ENCODE measurements at regions not wholly inside any gene's neighbourhood (a gene's known extent, or its start where the extent isn't known, plus 50 kb on each side); places are given as distances from the start of the nearest gene placed in this dataset.

DNA sequence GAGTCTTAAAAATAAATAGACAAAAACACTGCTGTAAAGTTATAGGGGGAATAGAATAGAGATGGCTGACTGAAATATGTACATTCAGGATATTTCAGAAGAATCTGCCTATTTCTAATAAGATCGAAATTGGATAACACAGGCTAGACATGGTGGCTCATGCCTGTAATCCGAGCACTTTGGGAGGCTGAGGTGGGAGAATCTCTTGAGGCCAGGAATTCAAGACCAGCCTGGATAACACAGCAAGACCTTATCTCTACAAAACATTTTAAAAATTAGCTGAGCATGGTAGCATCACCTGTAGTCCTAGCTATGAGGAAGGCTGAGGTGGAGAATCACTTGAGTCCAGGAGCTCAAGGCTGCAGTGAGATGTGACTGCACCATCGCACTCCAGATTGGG lies 146.6 kb upstream of the CCDC150 start:
- no peak overlapping the region for H3K27ac Mint-ChIP-seq
- peaks cover 7% of the 10 kb centered on the region for H3K9me3 Mint-ChIP-seq
- no peak for ATAC-seq
- H3K27me3 Mint-ChIP-seq = no peaks in the 10 kb centered on the region
- H3K36me3 Mint-ChIP-seq = no peaks in the 10 kb centered on the region
- no peaks in the 10 kb centered on the region for H3K4me1 Mint-ChIP-seq
- no peak overlapping the region for H3K4me3 Mint-ChIP-seq

DNA sequence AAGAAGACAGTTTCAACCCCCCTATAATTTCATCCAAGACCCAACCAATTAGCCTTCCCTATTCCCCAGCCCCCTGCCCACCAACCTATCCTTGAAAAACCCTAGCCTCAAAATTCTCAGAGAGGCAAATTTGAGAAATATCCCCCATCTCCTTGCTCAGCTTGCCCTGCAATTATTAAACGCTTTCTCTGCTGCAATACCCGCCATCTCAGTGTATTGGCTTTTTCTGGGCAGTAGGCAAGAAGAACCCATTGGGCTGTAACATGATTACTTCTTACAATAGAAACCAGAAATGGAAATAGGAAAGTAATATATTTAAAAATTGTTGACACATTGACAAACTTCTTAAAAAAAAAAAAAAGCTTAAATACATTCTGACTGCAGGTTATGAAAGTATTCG lies 140.6 kb upstream of the CCDC150 start:
- peaks cover 21% of the 10 kb centered on the region for H3K27me3 Mint-ChIP-seq
- peaks cover 12% of the 10 kb centered on the region for H3K9me3 Mint-ChIP-seq
- no peaks in the 10 kb centered on the region for H3K4me1 Mint-ChIP-seq
- no peak overlapping the region for H3K4me3 Mint-ChIP-seq
- no peak for ATAC-seq
- H3K27ac Mint-ChIP-seq = no peak overlapping the region
- no peaks in the 10 kb centered on the region for H3K36me3 Mint-ChIP-seq

DNA sequence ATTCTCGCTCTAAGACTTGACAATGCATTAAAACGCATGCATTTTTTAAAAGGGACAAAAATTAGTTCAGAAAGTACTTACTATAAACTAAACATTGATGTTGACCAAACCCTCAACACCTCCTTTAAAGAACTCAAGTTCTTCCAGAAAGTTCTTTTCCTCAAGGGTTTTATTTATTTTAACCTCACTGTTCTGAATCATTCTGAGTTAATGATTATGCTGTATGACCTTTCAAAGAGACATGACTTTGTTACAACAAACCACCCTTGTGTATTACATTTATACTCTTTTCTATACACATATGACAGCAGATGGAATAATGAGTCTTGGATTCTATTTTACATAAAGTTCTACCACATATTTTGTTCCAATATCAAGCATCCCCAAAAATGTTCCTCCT lies 139.8 kb upstream of the CCDC150 start:
- Mint-ChIP-seq H3K36me3 (no peaks in the 10 kb centered on the region), H3K4me1 (no peaks in the 10 kb centered on the region), H3K9me3 (peaks cover 7% of the 10 kb centered on the region), H3K27ac (no peak overlapping the region), H3K27me3 (peaks cover 21% of the 10 kb centered on the region), H3K4me3 (no peak overlapping the region)
- ATAC-seq = no peak

DNA sequence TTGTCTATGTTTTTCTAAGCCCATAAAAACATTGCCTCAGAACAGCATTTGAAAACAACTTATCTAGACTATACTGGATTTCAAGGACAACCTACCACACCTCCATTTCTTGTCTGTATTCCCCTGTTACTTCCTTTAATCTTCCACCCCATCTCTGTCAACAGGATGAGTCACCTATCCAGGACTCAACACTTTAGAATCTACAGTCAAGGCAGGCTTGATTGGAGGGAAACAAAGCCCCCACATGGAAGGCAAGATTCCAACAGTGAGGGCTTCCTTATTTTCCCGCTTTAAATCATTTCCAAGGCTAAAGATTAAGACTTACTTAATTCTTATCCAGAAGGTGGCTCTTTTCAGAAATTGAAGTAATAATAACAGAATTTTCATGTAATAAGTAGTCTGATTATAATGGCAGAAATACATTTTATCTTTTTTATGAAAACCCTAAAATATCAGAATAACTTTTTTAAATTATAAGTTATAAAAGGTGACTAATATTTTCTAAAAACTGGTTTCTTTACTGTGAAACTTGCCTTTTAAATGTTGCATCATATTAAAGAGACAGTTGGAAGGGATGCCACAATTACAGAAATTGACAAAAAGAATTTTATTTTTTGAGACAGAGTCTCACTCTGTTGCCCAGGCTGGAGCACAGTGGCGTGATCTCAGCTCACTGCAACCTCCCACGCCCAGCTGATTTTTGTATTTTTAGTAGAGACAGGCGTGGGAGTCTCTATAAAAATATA lies 138.7 kb upstream of the CCDC150 start:
- ATAC-seq = no peak
- Mint-ChIP-seq H3K27ac (no peak overlapping the region), H3K36me3 (no peaks in the 10 kb centered on the region), H3K4me1 (no peaks in the 10 kb centered on the region), H3K4me3 (no peak overlapping the region), H3K27me3 (peaks cover 27% of the 10 kb centered on the region), H3K9me3 (peaks cover 7% of the 10 kb centered on the region)

DNA sequence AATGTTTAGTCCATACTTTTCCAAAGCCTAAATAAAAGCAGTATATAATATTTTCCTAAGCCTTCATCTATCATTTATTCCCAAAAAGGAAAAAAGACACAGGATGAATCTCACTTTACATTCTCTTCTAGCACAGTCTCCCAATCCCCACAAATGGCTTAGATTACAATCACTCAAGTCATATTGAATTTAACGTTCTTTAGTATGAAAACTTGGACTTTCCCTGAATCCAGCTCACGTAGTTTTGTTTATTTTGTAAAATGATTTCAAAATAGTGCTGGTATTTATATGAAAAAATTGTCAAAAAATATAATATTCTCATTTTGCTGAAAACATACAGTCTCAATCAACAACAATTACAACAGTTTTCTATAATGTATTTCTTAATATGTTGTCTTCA lies 137.7 kb upstream of the CCDC150 start:
- Mint-ChIP-seq H3K4me1 (no peaks in the 10 kb centered on the region), H3K36me3 (no peaks in the 10 kb centered on the region), H3K4me3 (no peak overlapping the region), H3K27ac (no peak overlapping the region), H3K27me3 (peaks cover 31% of the 10 kb centered on the region), H3K9me3 (peaks cover 7% of the 10 kb centered on the region)
- no peak for ATAC-seq

DNA sequence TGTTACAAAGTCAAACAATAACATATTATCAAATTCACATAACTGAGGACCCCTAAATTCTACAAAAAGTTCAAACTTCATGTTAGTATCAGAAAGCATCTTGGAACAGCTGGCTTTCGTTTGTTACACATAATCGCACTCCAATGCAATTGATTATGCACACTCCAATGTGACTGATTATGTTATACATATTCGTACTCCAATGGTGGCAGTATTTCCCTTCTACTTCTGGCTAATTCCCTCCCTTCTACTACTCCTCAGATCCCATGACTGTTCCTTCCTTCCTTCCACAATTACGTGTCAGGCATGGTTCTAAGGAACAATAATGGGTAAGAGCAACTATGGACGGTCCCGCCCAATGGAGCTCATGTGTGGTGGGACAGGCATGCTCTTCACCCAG lies 137.1 kb upstream of the CCDC150 start:
- Mint-ChIP-seq H3K4me3 (no peak overlapping the region), H3K4me1 (no peaks in the 10 kb centered on the region), H3K27me3 (peaks cover 31% of the 10 kb centered on the region), H3K36me3 (no peaks in the 10 kb centered on the region), H3K27ac (no peak overlapping the region), H3K9me3 (peaks cover 7% of the 10 kb centered on the region)
- no peak for ATAC-seq

DNA sequence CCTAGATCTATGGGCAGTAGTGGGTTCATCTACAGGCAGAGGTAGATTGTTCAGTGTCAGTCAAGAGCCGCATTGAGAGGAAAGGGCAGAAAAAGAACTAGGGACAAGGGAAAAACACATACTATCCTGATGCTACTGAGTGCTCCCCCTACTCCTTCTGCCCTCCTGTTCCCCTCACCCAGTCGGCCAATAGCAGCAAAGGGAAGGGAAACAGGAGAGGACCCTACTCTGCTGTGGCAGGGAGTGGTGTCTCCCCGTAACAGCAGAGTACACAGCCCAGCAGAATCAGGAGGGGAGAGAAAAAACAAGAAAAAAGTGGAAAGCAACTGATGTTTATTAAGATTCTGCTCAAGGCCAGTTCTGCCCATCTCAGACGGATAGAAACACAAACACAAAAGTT lies 136.1 kb upstream of the CCDC150 start:
- Mint-ChIP-seq H3K36me3 (no peaks in the 10 kb centered on the region), H3K4me1 (no peaks in the 10 kb centered on the region), H3K9me3 (peaks cover 7% of the 10 kb centered on the region), H3K27me3 (peaks cover 31% of the 10 kb centered on the region), H3K4me3 (no peak overlapping the region), H3K27ac (no peak overlapping the region)
- no peak for ATAC-seq

DNA sequence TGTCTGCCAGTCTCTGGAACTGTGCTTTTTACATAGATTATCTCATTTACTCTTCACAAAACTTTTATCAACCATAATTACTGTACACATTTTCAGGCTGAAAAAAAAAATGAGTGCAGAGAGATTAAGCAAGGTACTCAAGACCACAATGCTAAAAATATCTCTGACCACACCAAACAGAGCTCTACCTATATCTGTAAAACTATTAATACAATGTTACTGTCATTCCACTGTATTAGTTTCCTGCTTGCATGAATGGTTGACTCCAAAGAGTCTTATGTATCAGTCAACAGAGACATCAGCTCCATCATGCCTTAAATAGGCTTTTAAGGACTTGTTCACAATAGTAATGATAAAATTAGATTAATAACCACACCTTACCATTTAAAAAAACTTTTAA lies 134.7 kb upstream of the CCDC150 start:
- no peak for ATAC-seq
- H3K36me3 Mint-ChIP-seq = no peaks in the 10 kb centered on the region
- H3K27ac Mint-ChIP-seq = no peak overlapping the region
- no peaks in the 10 kb centered on the region for H3K4me1 Mint-ChIP-seq
- no peaks in the 10 kb centered on the region for H3K9me3 Mint-ChIP-seq
- no peak overlapping the region for H3K4me3 Mint-ChIP-seq
- peaks cover 31% of the 10 kb centered on the region for H3K27me3 Mint-ChIP-seq

DNA sequence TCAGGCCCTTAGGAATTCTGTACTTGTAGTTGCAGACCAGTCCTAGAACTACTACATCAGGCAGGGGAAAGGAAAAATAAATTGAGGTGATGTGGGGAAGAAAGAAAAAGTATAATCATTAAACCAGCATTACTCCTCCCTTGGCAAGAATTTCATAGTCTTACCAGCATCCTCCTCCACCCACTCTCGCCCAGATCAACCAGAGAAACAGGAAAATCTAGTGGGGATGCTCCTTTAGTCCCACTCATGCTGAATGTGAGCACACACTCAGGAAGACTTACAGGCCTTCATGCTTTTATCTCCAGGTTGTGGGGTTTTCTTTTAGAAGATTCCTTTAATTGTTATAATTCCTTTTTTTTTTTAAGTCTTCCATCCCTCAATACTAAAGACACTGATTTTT lies 129.3 kb upstream of the CCDC150 start:
- ATAC-seq = no peak
- Mint-ChIP-seq H3K9me3 (no peaks in the 10 kb centered on the region), H3K27me3 (peaks cover 10% of the 10 kb centered on the region), H3K4me3 (no peak overlapping the region), H3K4me1 (no peaks in the 10 kb centered on the region), H3K36me3 (no peaks in the 10 kb centered on the region), H3K27ac (no peak overlapping the region)

DNA sequence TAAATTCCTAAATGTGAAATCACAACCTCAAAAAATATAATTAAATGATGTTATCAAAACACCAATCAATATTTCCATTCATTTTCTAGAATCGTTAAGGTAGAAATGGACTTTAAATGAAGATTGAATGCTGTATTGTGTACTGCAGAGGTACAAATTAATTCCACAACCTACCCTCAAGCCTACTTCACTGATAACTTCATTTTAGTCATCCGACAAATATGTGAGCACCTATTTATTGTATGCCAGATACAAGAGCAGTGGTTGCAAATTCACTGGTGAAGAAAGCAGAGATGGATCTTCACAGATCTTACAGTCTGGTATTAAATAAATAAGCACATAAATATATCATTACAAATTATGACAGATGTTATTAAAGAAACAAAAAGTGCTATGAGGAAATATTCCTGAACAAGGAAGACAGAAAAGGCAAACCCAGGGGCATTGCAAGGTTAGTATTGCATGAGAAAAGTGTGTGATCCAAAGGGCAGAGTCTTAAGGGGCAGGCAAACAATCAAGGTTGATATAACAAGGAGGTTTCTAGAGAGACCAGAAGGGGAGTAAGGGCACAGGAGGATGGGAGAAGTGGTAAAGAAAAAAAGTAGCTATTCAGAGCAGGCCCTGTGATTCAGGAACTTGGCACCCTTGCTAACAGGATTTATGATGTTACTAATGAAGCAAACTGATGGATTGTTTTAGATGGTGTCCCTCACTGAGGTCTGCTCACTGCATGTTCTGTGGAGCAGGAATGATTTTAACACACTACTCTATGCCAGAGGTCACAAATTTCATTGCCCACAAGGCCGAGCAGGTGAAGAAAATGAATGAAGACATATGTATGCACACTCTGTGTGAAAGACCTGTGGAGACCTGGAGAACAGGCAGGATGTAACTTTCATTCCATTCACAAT lies 128.0 kb upstream of the CCDC150 start:
- Mint-ChIP-seq H3K27me3 (no peaks in the 10 kb centered on the region), H3K4me1 (no peaks in the 10 kb centered on the region), H3K27ac (no peak overlapping the region), H3K4me3 (no peak overlapping the region), H3K9me3 (no peaks in the 10 kb centered on the region), H3K36me3 (no peaks in the 10 kb centered on the region)
- no peak for ATAC-seq

DNA sequence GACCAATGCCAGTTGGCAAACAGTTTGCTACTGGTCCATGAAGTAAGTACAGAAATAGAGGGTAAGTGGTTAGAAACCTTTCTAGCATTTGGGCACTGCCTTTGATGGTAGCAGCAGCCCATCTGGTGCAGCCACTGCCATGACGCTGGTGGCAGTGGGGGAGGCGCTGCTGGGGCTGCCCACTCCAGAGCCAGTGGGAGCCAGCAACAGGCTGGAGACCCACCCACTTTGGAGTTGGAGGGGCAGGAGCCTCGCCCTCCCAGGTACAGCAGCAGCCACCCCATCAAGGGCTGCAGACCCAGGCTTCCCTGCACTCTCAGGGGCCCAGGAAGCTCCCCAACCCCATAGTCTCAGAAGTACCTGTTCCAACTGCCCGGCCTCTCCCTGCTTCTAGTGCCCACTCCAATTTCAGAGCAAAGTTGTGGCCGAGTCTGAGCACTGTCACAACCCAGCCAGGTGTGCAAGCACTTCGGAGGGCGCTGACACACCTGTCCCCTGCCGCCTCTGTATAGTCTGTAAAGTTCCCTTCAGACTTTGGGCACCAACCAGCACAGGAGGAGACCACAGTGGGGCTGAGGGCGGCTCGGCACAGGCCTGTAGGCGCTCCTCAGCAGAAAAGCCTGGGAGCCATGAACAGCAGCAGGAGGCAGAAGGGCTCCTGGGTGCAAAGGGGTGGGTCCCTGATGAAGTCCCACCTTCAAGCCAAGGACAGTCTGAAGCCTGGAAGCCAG lies 125.6 kb upstream of the CCDC150 start:
- Mint-ChIP-seq H3K27me3 (peaks cover 7% of the 10 kb centered on the region), H3K27ac (no peak overlapping the region), H3K4me3 (no peak overlapping the region), H3K4me1 (no peaks in the 10 kb centered on the region), H3K36me3 (no peaks in the 10 kb centered on the region), H3K9me3 (no peaks in the 10 kb centered on the region)
- peak; percentile 5 for ATAC-seq

DNA sequence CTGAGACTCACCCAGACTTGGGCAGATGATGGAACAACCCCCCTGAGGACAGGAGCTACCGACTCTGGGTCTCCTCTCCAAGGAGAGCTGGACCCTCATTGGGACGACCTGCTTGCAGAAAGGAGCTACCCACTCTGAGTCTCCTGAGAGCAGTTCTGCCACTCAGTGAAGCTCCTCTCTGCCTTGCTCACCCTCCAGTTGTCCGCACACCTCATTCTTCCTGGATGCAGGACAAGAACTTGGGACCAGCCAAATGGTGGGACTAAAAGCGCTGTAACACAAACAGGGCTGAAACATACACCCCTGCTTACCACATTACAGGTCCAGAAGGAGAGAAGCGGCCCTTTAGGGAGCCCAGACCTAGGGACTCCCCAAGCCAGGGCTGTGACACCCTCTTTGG lies 124.9 kb upstream of the CCDC150 start:
- Mint-ChIP-seq H3K27me3 (peaks cover 9% of the 10 kb centered on the region), H3K4me3 (no peak overlapping the region), H3K9me3 (no peaks in the 10 kb centered on the region), H3K4me1 (no peaks in the 10 kb centered on the region), H3K36me3 (no peaks in the 10 kb centered on the region), H3K27ac (no peak overlapping the region)
- peak; percentile 11 for ATAC-seq

DNA sequence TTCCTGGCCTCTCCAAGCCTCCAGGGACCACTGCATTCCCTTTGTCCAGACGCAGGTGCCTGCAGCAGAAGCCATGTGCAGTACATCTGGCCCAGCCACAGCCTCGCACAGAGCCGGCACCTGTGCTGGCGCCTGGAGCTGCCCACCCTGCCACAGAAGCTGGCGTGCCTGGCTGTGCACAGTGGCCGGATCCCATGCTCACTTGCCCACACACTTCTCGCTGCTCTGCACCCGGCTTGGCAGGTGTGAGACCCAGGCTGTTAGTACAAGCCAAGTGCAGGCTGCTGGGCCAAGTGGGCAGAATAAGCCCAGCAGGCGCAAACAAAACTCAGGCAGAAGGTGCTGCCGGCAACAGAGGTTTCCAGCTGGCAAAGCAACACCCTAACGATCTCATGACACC lies 124.5 kb upstream of the CCDC150 start:
- H3K27ac Mint-ChIP-seq = no peak overlapping the region
- H3K4me3 Mint-ChIP-seq = no peak overlapping the region
- H3K27me3 Mint-ChIP-seq = peaks cover 9% of the 10 kb centered on the region
- H3K36me3 Mint-ChIP-seq = no peaks in the 10 kb centered on the region
- no peak for ATAC-seq
- no peaks in the 10 kb centered on the region for H3K4me1 Mint-ChIP-seq
- H3K9me3 Mint-ChIP-seq = no peaks in the 10 kb centered on the region

DNA sequence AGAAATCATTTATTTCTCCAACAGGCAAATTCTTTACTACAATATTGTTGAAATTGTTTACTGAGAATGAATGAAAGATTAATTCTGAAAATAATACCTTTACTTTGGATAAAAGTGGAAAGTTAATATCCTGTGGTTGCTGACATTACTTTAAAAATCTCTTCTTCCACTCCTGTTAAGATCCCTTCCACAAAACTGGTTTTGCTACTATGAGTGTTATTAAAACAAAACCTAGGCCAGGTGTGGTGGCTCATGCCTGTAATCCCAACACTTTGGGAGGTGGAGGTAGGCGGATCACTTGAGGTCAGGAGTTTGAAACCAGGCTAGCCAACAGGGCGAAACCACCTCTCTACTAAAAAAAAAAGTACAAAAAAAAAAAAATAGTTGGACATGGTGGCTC lies 123.9 kb upstream of the CCDC150 start:
- no peaks in the 10 kb centered on the region for H3K4me1 Mint-ChIP-seq
- ATAC-seq = no peak
- no peak overlapping the region for H3K4me3 Mint-ChIP-seq
- H3K27me3 Mint-ChIP-seq = peaks cover 9% of the 10 kb centered on the region
- no peaks in the 10 kb centered on the region for H3K36me3 Mint-ChIP-seq
- no peaks in the 10 kb centered on the region for H3K9me3 Mint-ChIP-seq
- H3K27ac Mint-ChIP-seq = no peak overlapping the region

DNA sequence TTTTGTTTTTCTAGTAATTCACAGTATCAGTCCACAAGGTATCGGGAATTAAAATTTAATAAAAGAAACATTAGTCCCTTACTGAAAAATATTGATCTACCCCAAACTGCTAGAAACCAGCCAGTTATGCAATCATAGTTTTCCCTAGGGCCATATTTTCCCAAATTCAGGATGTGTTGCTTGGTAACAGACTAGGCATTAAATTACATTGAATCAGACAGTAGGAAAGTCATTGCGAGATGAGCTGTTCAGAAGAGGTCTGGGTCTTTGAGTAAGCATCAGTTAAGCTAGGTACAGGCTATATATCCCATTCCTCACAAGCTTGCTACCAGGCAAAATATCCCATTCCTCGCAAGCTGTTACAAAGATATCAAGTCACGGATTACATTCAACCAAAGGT lies 123.0 kb upstream of the CCDC150 start:
- Mint-ChIP-seq H3K36me3 (no peaks in the 10 kb centered on the region), H3K4me3 (no peak overlapping the region), H3K27me3 (peaks cover 9% of the 10 kb centered on the region), H3K4me1 (no peaks in the 10 kb centered on the region), H3K9me3 (no peaks in the 10 kb centered on the region), H3K27ac (no peak overlapping the region)
- no peak for ATAC-seq
